NCI-H524 treated with DMSO at 0.1 percent for 48 hours (cell line): ENCODE measurements at regions not wholly inside any gene's neighbourhood (a gene's known extent, or its start where the extent isn't known, plus 50 kb on each side); places are given as distances from the start of the nearest gene placed in this dataset.

ENCODE experiments used
- DNase-seq: peaks from one replicate; lab custom pipeline; 2025; lab: John Stamatoyannopoulos, UW

GRCh38 chr9:113646946-113647914 is 183.7 kb downstream of the RGS3 start:
- no peak for DNase-seq

DNA sequence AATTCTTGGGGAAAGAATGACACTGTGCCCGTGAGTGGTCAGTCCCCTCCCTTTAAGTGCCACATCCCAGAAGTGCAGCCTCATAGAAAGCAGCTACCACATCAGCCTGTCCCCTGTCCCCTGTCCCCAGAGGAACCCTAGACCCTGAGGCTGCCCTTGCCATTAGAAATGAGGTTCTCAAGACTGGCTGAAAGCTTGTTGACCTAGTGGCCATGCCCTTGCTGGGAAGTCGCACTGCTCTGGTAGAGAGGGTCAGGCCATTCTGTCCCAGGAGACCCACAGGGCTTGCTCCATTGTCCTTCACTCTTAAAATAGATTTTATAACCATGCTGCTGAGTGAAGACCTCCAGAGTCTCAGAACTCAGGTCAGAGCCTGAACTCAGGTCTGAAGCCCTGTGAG is 184.5 kb downstream of the RGS3 start:
- DNase-seq, result no peak

DNA sequence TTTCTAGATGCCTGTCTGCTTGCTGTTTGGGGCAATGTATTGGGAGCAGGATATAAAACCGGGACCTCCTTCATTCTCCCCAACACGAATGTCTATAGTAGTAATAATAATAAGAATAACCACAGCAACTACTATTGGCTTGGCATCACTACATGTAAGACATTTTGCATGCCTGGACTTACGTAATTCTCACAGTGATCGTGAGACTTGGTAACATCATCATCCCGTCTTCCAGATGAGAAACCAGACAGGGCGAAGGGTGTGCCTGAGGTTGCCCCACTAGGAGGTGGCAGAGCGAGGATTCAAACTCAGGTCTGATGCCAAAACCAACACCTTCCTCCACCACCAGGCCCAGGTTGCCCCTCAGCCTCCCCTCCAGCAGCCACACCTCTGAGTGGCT is 185.1 kb downstream of the RGS3 start:
- DNase-seq, result no peak

- DNase-seq, result peak; percentile 87
Measured at GRCh38 chr9:113649054-113649453, 185.5 kb downstream of the RGS3 start.

GRCh38 chr9:113649855-113650206 is 186.3 kb downstream of the RGS3 start:
- no peak for DNase-seq

- DNase-seq, result no peak
Measured at GRCh38 chr9:113650207-113651131, 186.9 kb downstream of the RGS3 start.

DNA sequence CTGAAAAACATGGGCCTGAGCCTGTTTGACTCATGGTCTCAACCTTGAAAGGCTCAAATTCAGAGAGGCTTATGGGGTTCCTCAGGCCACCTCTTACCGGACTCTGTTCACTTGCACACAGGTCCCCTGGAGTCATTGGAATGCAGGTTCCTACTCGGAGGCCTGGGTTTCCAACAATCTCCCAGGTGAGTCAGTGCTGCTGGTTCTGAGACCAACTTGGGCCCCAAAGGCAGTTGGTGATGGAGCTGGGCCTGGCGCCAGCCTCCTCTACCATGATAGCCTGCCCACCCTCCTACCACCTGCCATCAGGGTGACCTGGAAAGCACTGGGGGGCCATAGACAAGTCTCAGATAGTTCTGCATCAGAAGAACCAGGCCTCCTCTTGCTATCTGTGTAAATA is 188.4 kb downstream of the RGS3 start:
- no peak for DNase-seq

DNA sequence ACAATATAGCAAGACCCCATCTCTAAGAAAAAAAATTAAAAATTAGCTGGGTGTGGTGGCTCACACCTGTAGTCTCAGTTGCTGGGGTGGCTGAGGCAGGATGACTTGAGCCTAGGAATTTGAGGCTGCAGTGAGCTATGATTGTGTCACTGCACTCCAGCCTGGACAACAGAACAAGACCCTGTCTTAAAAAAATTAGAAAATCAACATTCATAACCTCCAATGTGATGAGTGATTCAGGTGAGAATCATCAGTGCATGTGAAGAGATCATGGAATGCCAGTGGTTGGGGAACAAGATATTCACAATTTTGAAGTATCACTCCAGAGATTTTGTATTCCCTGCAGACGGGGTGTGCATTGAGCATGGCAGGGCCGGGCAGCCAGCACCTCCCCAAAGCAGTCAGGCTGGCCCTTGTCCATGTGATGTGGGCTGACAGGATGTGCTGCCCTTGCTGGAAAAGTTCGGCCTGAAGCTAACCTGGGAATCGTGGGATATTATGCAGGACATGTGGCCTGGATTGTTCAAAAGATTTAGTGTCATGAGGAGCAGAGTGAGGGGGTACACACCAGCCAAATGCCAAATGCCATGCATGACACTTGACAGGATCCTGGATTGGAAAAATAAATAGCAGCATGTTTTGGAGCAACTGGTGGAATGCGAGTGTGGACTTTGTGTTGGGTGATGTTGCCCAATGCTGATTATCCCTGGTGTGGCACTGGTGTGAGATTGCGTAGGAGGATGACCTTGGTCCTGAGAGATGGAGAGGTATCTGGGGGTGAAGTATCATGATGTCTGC is 189.0 kb downstream of the RGS3 start:
- no peak for DNase-seq

DNA sequence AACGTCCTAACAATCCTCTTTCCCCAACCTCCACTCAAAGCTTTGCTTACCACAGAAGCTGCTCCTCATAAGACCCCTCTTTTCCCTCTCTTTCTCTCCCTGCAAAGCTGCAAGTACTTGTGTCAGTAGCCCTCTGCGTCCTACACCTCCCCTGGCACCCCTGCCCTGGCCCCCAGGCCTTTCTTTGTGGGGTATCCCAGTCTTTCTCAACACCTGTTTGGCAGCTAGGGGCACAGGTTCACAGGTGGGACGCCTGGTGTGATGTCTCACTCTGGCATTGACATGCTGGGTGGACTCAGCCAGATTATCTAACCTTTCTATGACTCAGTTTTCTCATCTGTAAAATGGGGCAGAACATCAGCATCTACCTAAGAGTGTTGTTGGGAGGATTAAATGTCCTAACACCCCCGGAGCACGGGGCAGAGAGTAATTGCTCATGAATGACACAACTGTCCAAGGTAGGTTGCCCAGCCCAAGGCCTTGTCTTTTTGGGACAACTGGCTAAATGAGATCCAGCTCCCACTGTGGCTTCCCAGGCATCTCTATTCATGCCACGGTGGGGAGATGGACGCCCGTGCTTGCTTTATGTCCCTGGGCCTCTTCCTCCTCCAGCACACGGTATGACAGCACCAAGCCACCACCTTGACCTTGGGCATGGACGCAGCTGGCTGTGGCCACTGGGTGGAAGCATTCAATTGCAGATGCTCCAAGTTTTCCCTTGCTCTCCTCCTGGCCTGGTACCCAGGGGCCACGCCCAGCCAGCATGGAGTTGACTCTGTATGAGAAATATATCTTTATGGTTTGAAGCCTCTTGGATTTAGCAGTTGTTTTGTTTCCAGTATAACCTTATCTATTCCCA is 190.4 kb downstream of the RGS3 start:
- no peak for DNase-seq

DNA sequence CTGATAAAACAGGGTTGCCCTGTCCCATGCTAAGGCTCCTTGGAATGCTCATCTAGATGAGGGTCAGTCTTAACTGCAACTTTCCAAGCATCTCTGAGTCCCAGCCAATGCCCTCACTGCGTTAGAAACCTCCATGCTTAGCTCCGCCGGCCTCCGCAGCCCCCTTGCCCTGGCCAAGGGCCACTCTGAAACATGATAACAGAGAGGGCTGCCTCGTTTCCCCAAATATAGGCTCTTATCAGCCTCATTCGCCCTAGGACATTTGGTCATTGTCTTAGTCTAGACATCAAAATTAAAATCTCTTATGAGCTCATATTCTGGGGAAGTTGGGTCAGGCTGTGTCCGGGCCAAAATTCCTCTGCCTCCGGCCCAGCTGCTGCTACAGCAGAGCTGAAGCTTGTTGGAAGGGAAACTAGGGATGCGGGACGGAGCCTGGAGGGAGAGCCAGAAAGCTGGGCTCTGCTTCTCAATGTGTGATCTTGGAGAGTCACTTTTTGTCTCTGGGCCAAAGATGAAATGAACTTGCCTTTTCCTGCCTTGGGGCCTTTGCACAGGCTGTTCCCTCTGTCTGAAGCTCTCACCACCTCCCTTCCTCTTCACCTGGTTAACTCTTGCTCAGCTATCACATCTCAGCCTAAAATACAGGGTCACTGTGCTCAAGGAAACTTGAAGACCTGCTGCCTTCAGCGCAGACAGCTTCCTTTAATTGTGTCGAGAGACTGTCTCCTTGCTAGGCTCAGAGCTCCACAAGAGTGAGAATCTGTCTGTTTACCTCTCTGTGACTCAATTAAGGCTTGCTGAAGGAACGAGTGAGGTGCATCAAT is 191.3 kb downstream of the RGS3 start:
- DNase-seq, result no peak

- no peak for DNase-seq
Measured at GRCh38 chr9:113656771-113657670, 193.5 kb downstream of the RGS3 start.

DNA sequence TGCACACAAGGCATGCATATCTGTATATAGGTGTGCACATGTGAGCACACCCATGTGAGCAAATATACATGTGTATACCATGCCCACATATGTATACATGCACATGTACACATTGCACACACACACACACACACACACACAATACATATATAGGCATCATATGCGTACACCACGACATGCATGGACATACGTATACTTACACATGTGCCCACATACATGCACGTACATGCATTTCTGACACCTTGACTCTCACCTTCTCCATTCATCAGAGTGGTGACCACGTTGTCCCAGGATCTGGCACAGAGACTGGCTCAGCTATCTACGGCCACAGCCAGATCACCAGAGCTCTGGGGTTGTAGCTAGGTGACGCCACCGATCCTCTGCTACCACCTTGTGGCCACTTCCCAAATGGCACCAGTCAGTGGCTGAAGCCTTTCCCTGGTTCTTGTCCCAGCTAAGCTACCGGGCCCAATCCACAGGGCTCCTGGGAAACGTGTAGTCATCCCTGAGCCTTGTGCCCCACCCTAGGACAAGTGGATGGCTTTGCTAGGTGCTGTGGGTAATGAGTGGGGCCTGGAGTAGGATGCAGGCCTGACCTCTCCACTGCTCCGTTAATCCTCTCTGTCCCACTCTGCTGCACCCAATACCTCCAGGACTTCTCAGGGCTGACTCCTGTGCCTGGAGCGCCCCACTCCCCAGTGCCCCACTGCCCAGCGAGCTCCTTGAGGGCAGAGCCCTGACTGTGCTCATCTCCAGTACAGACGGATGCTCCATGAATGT is 194.4 kb downstream of the RGS3 start:
- DNase-seq, result peak; percentile 39

DNA sequence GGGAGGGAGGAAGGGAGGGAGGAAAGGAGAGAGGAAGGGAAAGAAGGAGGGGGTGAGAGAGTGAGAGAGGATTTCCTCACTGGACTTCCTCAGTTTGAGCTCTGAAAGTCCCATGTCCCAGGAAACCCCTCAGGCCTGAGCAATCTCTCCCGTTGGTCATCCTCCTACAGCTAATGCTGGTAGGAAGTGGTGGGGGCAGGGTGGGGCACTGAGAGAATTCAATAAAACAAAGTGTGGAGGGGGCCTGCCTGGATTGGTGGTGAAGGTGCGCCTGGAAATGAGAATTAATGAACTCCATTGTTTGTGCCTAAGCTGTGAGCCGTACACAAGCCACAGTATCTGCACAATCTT is 195.0 kb downstream of the RGS3 start:
- no peak for DNase-seq

GRCh38 chr9:113659039-113659438 is 195.5 kb downstream of the RGS3 start:
- no peak for DNase-seq

DNA sequence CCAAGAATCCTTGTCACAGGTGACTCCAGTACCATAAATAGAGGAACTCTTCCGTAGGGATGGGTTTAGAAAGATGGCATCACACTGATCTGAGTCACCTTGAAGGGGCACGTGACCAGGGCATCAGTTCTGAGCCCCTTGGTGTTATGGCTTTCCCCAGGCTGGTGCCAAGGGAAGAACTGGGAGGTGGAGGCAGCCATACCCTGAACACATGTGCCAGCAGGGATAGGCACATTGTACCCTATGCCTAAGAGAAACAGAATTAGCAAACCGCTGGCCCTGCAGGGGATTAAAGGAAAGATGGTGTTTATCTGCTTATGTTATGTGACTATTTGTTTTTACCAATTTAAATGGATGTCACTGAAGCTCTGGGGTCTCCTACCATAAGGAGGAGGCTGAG is 196.2 kb downstream of the RGS3 start:
- no peak for DNase-seq

GRCh38 chr9:113660196-113660595 is 196.7 kb downstream of the RGS3 start:
- DNase-seq, result no peak

DNA sequence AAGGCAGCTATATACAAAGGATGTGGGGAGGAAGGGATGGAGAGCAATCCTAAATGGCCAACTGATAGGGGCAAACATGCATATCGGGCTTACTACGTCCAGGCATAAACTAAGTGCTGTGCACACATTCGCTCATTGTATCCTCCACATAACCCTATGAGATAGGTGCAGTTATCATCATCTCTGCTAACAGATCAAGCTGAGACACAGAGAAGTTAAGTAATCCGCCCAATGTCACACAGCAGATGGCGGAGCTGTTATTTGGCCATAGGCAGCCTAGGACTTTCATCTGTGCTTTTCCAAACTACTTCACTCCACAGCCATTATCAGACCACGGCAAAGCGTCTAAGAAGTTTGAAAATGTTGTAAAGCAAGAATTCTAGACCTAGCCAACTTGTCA is 197.5 kb downstream of the RGS3 start:
- no peak for DNase-seq

GRCh38 chr9:113664181-113664875 is 200.8 kb downstream of the RGS3 start:
- no peak for DNase-seq
